ENCODE measurements at regions not wholly inside any gene's neighbourhood (a gene's known extent, or its start where the extent isn't known, plus 50 kb on each side); places are given as distances from the start of the nearest gene placed in this dataset.
A peak's percentile ranks its signal among the peaks of the same experiment; 100 is the strongest.

- TF ChIP-seq CTCF (conservative IDR thresholded peaks at IDR 0.05; ENCODE audit: low read depth, low read length) (peak; percentile 52), EZH2 (IDR thresholded peaks at IDR 0.05; ENCODE audit: borderline replicate concordance, low read depth, low read length, poor library complexity, severe bottlenecking) (no peak)
- CTCF ChIA-PET, result no interaction called here
- no peak overlapping the region for H3K27ac ChIP-seq (ENCODE audit: low read depth, low read length, poor library complexity, severe bottlenecking)
- no peak overlapping the region for H3K4me3 ChIP-seq (ENCODE audit: low read depth, low read length, poor library complexity, severe bottlenecking)
- intact Hi-C loops (cut with micrococcal nuclease; ENCODE audit: unreplicated experiment), result loop anchor here (5.0 kb wide), 1 partner anchor 183 kb away; no protein-coding TSS in a partner anchor
- POLR2A ChIA-PET (ENCODE audit: low non-redundant PET), result no interaction called here
- peak; percentile 18 for DNase-seq (ENCODE audit: low spot score)
- H3K27me3 ChIP-seq (replicated peaks; ENCODE audit: insufficient read depth, low read depth, low read length, poor library complexity), result no peaks in the 10 kb centered on the region
- no peaks in the 10 kb centered on the region for H3K36me3 ChIP-seq (ENCODE audit: insufficient read depth, low read length, poor library complexity, severe bottlenecking)
- no peaks in the 10 kb centered on the region for H3K4me1 ChIP-seq (ENCODE audit: insufficient read depth, low read length, poor library complexity, severe bottlenecking)
- BruUV-seq (replicated peaks), result no TSS peak
- no peaks in the 10 kb centered on the region for H3K9me3 ChIP-seq (ENCODE audit: low read depth, low read length, poor library complexity, severe bottlenecking)
Observed at GRCh38 chrX:36684053-36684452, 324.1 kb upstream of the FAM47C start.

GRCh38 chrX:36721990-36722389 lies 286.2 kb upstream of the FAM47C start:
- no peaks in the 10 kb centered on the region for H3K4me1 ChIP-seq (ENCODE audit: insufficient read depth, low read length, poor library complexity, severe bottlenecking)
- no peak overlapping the region for H3K4me3 ChIP-seq (ENCODE audit: low read depth, low read length, poor library complexity, severe bottlenecking)
- no peaks in the 10 kb centered on the region for H3K36me3 ChIP-seq (ENCODE audit: insufficient read depth, low read length, poor library complexity, severe bottlenecking)
- H3K9me3 ChIP-seq (ENCODE audit: low read depth, low read length, poor library complexity, severe bottlenecking), result no peaks in the 10 kb centered on the region
- no TSS peak for BruUV-seq (replicated peaks)
- DNase-seq (ENCODE audit: low spot score), result no peak
- TF ChIP-seq EZH2 (IDR thresholded peaks at IDR 0.05; ENCODE audit: borderline replicate concordance, low read depth, low read length, poor library complexity, severe bottlenecking), result no peak
- TF ChIP-seq CTCF (conservative IDR thresholded peaks at IDR 0.05; ENCODE audit: low read depth, low read length), result no peak
- ChIA-PET POLR2A (ENCODE audit: low non-redundant PET) (no interaction called here), CTCF (no interaction called here)
- H3K27me3 ChIP-seq (replicated peaks; ENCODE audit: insufficient read depth, low read depth, low read length, poor library complexity), result no peaks in the 10 kb centered on the region
- no peak overlapping the region for H3K27ac ChIP-seq (ENCODE audit: low read depth, low read length, poor library complexity, severe bottlenecking)
- intact Hi-C loops (cut with micrococcal nuclease; ENCODE audit: unreplicated experiment), result no loop called here

GRCh38 chrX:36753602-36754001 lies 254.6 kb upstream of the FAM47C start:
- TF ChIP-seq CTCF (conservative IDR thresholded peaks at IDR 0.05; ENCODE audit: low read depth, low read length), result no peak
- TF ChIP-seq EZH2 (IDR thresholded peaks at IDR 0.05; ENCODE audit: borderline replicate concordance, low read depth, low read length, poor library complexity, severe bottlenecking), result no peak
- CTCF ChIA-PET, result no interaction called here

More at GRCh38 chrX:36753602-36754001, 254.6 kb upstream of the FAM47C start:
- BruUV-seq (replicated peaks), result no TSS peak
- no peaks in the 10 kb centered on the region for H3K4me1 ChIP-seq (ENCODE audit: insufficient read depth, low read length, poor library complexity, severe bottlenecking)
- no peak overlapping the region for H3K27ac ChIP-seq (ENCODE audit: low read depth, low read length, poor library complexity, severe bottlenecking)
- no peaks in the 10 kb centered on the region for H3K36me3 ChIP-seq (ENCODE audit: insufficient read depth, low read length, poor library complexity, severe bottlenecking)
- intact Hi-C loops (cut with micrococcal nuclease; ENCODE audit: unreplicated experiment), result no loop called here
- H3K4me3 ChIP-seq (ENCODE audit: low read depth, low read length, poor library complexity, severe bottlenecking), result no peak overlapping the region
- POLR2A ChIA-PET (ENCODE audit: low non-redundant PET), result no interaction called here
- DNase-seq (ENCODE audit: low spot score), result no peak
- no peaks in the 10 kb centered on the region for H3K9me3 ChIP-seq (ENCODE audit: low read depth, low read length, poor library complexity, severe bottlenecking)
- no peaks in the 10 kb centered on the region for H3K27me3 ChIP-seq (replicated peaks; ENCODE audit: insufficient read depth, low read depth, low read length, poor library complexity)

All from A673 (cell line).